OCI-LY1 (cell line): ENCODE measurements at regions not wholly inside any gene's neighbourhood (a gene's known extent, or its start where the extent isn't known, plus 50 kb on each side); places are given as distances from the start of the nearest gene placed in this dataset.
A peak's percentile ranks its signal among the peaks of the same experiment; 100 is the strongest.

Experiments used
- H2AFZ ChIP-seq: fragments of 200-600 bp; sonication (generic), shearing (Covaris generic); 2 replicates; pipeline ENCODE4 v1.6.0; 2014; ENCODE audit warnings: antibody characterized with exemption, mild to moderate bottlenecking, low read length
- H3F3A ChIP-seq: fragments of 200-600 bp; sonication (generic), shearing (Covaris generic); 2 replicates; pipeline ENCODE4 v1.6.0; 2014; ENCODE audit warnings: mild to moderate bottlenecking, antibody characterized with exemption, low read length, moderate library complexity; ENCODE audit not compliant: insufficient read depth
- H3K27ac ChIP-seq: fragments of 200-600 bp; sonication (generic); 2 replicates; pipeline ENCODE4 v1.5.1; 2014; ENCODE audit warnings: low read length, mixed run types, mild to moderate bottlenecking, low read depth; ENCODE audit not compliant: poor library complexity, severe bottlenecking
- H3K27me3 ChIP-seq: fragments of 200-600 bp; sonication (generic); 2 replicates; pipeline ENCODE4 v1.6.0; 2014; ENCODE audit warnings: antibody characterized with exemption, mild to moderate bottlenecking, low read length, moderate library complexity; ENCODE audit not compliant: insufficient read depth
- H3K36me3 ChIP-seq: fragments of 200-600 bp; sonication (generic); 2 replicates; pipeline ENCODE4 v1.6.1; 2014; ENCODE audit warnings: mild to moderate bottlenecking, antibody characterized with exemption, low read length, moderate library complexity, mixed read lengths; ENCODE audit not compliant: insufficient read depth
- H3K4me1 ChIP-seq: fragments of 200-600 bp; sonication (generic); 2 replicates; pipeline ENCODE4 v1.5.1; 2014; ENCODE audit warnings: mild to moderate bottlenecking, low read length, moderate library complexity; ENCODE audit not compliant: insufficient read depth, severe bottlenecking
- H3K4me2 ChIP-seq: fragments of 200-600 bp; sonication (generic), shearing (Covaris generic); 2 replicates; pipeline ENCODE4 v1.6.1; 2014; ENCODE audit warnings: low read length
- H3K4me3 ChIP-seq: fragments of 200-600 bp; sonication (generic); 2 replicates; pipeline ENCODE4 v1.5.1; 2014; ENCODE audit warnings: low read length, low read depth, mild to moderate bottlenecking, mixed read lengths; ENCODE audit not compliant: poor library complexity, severe bottlenecking
- H3K79me2 ChIP-seq: fragments of 200-600 bp; shearing (Covaris generic); 2 replicates; pipeline ENCODE4 v1.6.1; 2016; ENCODE audit warnings: mixed run types, low read length, mixed read lengths; ENCODE audit not compliant: insufficient read depth
- H3K9ac ChIP-seq: fragments of 200-600 bp; sonication (generic), shearing (Covaris generic); 2 replicates; pipeline ENCODE4 v1.6.1; 2014; ENCODE audit warnings: mild to moderate bottlenecking, low read length, mixed read lengths
- H3K9me2 ChIP-seq: fragments of 200-600 bp; sonication (generic), shearing (Covaris generic); 2 replicates; pipeline ENCODE4 v1.6.1; 2014; ENCODE audit warnings: low read depth, mild to moderate bottlenecking, low read length, mixed read lengths
- H3K9me3 ChIP-seq: fragments of 200-600 bp; shearing (Covaris generic); 2 replicates; pipeline ENCODE4 v1.6.1; 2014; ENCODE audit warnings: low read length, mixed read lengths
- H4K20me1 ChIP-seq: fragments of 200-600 bp; sonication (generic), shearing (Covaris generic); 2 replicates; pipeline ENCODE4 v1.6.0; 2016; ENCODE audit warnings: mild to moderate bottlenecking, low read length; ENCODE audit not compliant: insufficient read depth
- EZH2 ChIP-seq: fragments of 200-600 bp; sonication (generic), shearing (Covaris generic); IDR thresholded peaks from 2 replicates; pipeline ENCODE4 v1.8.0; 2017; ENCODE audit warnings: borderline replicate concordance, mixed run types, mild to moderate bottlenecking, antibody characterized with exemption, low read length, moderate library complexity, mixed read lengths
- TF ChIP-seq, protein P1 (sequence below): fragments of 200-600 bp; sonication (generic), shearing (Covaris generic); IDR thresholded peaks from 2 replicates; pipeline ENCODE4 v1.5.1; 2017; ENCODE audit warnings: mild to moderate bottlenecking, antibody characterized with exemption, low read length, moderate library complexity, mixed read lengths

GRCh38 chr6:16965689-16966088 lies 136.2 kb upstream of the STMND1 start:
- Histone ChIP-seq H3K4me2 (no peak overlapping the region), H3K4me1 (no peaks in the 10 kb centered on the region), H3K79me2 (no peaks in the 10 kb centered on the region), H3K36me3 (no peaks in the 10 kb centered on the region), H3K27ac (no peak overlapping the region), H2AFZ (no peak overlapping the region), H4K20me1 (no peaks in the 10 kb centered on the region), H3K9ac (no peak overlapping the region), H3K9me2 (no peaks in the 10 kb centered on the region), H3K9me3 (no peaks in the 10 kb centered on the region), H3F3A (no peaks in the 10 kb centered on the region), H3K27me3 (no peaks in the 10 kb centered on the region), H3K4me3 (no peak overlapping the region)
- TF ChIP-seq, protein P1, sequence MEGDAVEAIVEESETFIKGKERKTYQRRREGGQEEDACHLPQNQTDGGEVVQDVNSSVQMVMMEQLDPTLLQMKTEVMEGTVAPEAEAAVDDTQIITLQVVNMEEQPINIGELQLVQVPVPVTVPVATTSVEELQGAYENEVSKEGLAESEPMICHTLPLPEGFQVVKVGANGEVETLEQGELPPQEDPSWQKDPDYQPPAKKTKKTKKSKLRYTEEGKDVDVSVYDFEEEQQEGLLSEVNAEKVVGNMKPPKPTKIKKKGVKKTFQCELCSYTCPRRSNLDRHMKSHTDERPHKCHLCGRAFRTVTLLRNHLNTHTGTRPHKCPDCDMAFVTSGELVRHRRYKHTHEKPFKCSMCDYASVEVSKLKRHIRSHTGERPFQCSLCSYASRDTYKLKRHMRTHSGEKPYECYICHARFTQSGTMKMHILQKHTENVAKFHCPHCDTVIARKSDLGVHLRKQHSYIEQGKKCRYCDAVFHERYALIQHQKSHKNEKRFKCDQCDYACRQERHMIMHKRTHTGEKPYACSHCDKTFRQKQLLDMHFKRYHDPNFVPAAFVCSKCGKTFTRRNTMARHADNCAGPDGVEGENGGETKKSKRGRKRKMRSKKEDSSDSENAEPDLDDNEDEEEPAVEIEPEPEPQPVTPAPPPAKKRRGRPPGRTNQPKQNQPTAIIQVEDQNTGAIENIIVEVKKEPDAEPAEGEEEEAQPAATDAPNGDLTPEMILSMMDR: no peak
- no peak for TF ChIP-seq EZH2

DNA sequence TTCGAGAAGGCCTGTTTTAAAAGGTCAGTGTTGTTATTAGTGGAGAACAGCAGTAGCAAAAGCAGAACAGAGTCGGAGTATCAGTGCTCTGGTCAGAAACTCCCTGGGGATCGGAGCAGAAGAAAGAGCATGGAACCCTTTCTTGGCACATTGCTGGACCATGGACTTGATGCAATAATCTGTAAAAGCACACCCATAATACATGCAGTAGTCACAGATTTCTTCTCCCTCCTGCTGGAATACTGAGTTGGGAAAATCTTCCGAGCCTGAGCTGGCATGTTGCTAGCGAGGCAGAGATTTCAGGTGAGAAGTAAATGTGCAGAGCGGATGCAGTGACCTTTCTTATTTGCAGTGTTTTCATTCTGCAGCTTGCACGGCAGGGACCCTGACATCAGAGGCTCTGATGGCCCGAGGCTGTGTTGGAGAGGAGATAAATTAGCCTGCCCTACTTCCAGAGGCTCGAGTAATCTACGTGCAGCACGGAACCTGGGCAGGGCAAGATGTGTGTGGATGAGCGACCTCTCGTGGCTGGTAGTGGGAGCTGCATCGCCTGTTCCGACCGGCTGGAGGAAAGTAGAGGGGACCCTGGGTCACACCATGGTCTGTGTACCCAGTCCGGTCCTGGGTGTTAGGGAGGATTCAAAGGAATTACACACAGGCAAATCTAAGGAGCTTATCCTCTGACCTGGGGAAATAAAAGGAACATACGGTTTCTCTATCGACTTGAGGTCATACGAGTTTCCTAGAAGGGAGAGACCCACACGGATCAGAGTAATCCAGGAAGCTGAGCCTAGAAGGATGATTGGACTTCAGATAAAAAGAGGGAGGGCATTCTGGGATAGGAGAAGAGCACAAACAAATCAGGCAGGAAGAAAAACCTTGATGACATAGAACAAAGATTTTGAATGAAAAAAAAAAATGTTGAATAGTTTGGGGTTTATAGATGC lies 137.0 kb upstream of the STMND1 start:
- H3K36me3 ChIP-seq: no peaks in the 10 kb centered on the region
- H3K27ac ChIP-seq: no peak overlapping the region
- no peak overlapping the region for H2AFZ ChIP-seq
- H3K27me3 ChIP-seq: no peaks in the 10 kb centered on the region
- no peaks in the 10 kb centered on the region for H3K9me2 ChIP-seq
- TF ChIP-seq EZH2: no peak
- TF ChIP-seq, protein P1: peak; percentile 90
- H3K4me3 ChIP-seq: no peak overlapping the region
- H4K20me1 ChIP-seq: no peaks in the 10 kb centered on the region
- H3F3A ChIP-seq: no peaks in the 10 kb centered on the region
- H3K9me3 ChIP-seq: no peaks in the 10 kb centered on the region
- H3K4me1 ChIP-seq: no peaks in the 10 kb centered on the region
- H3K79me2 ChIP-seq: no peaks in the 10 kb centered on the region
- no peak overlapping the region for H3K9ac ChIP-seq
- H3K4me2 ChIP-seq: no peak overlapping the region

- no peak for TF ChIP-seq EZH2
- TF ChIP-seq, protein P1: no peak
- Histone ChIP-seq H3K4me2 (no peak overlapping the region), H3K4me3 (no peak overlapping the region), H4K20me1 (no peaks in the 10 kb centered on the region), H3K27me3 (no peaks in the 10 kb centered on the region), H3K4me1 (no peaks in the 10 kb centered on the region), H3K27ac (no peak overlapping the region), H3K36me3 (no peaks in the 10 kb centered on the region), H3K9ac (no peak overlapping the region), H3K79me2 (no peaks in the 10 kb centered on the region), H3K9me2 (no peaks in the 10 kb centered on the region), H3K9me3 (no peaks in the 10 kb centered on the region), H2AFZ (no peak overlapping the region), H3F3A (no peaks in the 10 kb centered on the region)
Measured at GRCh38 chr6:16961577-16961976, 140.3 kb upstream of the STMND1 start.
